ENCODE measurements at regions not wholly inside any gene's neighbourhood (a gene's known extent, or its start where the extent isn't known, plus 50 kb on each side); places are given as distances from the start of the nearest gene placed in this dataset.

DNA sequence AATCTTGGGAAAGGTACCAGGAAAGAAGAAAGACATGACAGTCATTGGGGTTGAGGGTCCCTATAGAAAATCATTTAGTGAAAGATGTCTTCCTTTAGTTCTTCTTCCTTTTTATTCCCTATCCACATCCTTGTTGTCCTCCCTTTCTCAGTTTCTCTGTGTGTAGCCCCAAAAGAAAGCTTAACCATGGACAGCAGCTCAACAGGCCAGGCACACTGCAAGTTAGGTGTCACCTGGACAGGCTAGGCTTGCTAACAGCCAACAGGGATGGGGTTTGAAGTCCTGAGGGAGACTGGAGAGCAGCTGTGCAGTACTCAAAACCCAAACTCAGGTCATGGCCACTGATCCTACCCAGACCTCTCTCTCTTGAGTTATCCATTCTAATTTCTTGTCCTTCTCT, 543.1 kb downstream of the TUSC7 start:
- no peak for DNase-seq (ENCODE audit: low read depth in 3 of 3)

DNA sequence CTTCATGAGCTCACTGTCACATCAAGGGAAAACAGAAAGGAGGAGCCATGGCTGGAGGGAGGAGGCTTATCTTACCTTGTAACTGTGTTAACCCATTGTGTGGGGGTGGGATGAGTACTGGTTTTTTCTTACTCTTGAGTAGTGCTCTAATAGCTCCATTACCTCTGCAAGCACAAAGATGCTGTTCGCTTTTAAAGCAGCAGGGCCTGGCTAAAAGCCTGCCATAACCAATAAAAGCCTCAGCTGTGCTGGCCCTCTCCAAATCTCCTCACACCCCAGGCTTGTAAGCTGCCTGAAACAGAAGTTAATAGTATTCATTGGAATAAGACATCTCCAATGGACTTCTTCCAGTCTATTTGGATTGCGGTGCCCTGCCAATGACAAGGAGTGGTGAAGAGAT, 544.1 kb downstream of the TUSC7 start:
- no peak for DNase-seq (ENCODE audit: low read depth in 3 of 3)

- no peak for DNase-seq (ENCODE audit: low read depth in 3 of 3)
Observed at GRCh38 chr3:117254985-117255384, 545.4 kb downstream of the TUSC7 start.

- no peak for DNase-seq (ENCODE audit: low read depth in 3 of 3)
Observed at GRCh38 chr3:117255736-117256135, 546.2 kb downstream of the TUSC7 start.

DNA sequence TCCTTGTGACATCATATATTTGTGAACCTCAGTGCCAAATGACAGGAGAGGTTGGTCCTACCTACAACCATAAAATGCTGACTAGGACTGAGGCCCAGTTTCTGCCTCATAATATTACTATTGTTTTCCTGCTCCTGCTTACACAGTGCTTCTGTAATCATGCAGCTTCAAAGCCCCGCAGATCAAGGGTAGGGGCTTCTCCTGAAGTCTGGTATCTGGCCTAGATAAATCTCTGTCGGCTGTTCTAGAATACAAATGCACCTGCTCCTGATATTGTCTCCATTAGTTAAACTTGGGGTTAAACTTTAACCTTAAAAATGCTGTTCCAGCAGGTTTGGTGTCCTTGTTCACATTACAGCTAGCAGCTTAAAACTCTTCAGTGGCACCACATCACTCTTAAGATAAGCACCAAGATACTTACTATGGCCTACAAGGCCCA, 552.4 kb downstream of the TUSC7 start:
- DNase-seq (ENCODE audit: low read depth in 3 of 3), result no peak

GRCh38 chr3:117263270-117263669, 553.7 kb downstream of the TUSC7 start:
- DNase-seq (ENCODE audit: low read depth in 3 of 3), result no peak

DNA sequence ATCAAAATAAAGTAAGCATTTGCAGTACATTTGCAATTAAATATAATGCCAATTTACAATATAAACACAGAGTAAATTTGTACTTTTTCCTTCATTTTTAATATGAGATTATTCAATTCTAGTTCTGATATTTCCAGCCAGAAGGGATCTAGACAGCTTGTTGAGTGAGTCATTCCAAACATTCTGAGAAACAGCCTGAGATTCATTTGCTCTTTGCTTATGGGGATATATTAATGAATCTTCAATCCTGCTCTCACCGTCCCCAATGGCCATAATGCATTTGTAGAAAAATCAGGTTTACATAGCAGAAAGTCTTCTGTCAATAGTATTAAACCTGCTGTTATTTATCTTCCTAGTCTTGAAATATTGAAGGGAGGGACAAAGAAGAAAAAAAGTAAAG, 554.2 kb downstream of the TUSC7 start:
- no peak for DNase-seq (ENCODE audit: low read depth in 3 of 3)

GRCh38 chr3:117264204-117264994, 554.8 kb downstream of the TUSC7 start:
- DNase-seq (ENCODE audit: low read depth in 3 of 3), result no peak

- no peak for DNase-seq (ENCODE audit: low read depth in 3 of 3)
Observed at GRCh38 chr3:117266806-117267205, 557.2 kb downstream of the TUSC7 start.

DNA sequence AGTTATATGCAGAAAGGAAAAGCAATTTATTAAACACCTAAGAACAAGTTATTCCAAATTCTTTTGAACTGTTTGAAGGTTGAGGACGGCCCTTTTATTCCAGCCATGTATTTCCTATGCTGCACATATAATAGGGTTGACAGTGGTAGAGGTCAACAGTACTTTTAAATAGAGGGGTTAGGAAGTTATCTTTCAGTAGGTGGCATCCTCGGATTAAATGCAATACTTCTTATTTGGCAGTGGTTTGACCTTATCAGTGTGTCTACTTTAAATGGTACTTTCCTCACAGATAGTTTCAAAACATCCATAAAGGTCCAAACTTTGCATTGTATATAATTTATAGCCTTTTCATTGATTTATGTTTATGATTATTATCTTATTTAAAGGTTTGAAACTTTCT, 558.7 kb downstream of the TUSC7 start:
- DNase-seq (ENCODE audit: low read depth in 3 of 3), result no peak

GRCh38 chr3:117272274-117272673, 562.7 kb downstream of the TUSC7 start:
- DNase-seq (ENCODE audit: low read depth in 3 of 3), result no peak

- no peak for DNase-seq (ENCODE audit: low read depth in 3 of 3)
Observed at GRCh38 chr3:117272876-117273523, 563.4 kb downstream of the TUSC7 start.

DNA sequence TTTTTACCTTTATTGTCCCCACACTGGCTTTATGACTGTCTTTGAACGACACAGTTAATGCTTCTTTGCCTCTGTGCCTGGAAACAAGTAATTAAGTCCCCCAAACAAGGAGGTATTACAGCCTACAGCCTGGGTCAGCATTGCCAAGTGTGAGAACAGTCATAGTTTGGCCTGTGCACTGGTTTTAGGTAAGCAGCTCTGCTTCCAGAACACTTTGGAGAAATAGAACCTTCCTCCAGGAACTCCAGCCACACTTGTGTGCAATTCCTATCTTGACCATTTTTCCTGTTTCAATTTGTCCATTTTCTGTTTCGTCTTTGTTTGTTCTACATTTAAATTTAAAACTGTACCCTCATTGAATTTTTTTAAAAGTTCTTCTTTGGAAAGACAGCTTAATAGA, 568.2 kb downstream of the TUSC7 start:
- DNase-seq (ENCODE audit: low read depth in 3 of 3), result no peak

- DNase-seq (ENCODE audit: low read depth in 3 of 3), result no peak
Observed at GRCh38 chr3:117278424-117279190, 569.0 kb downstream of the TUSC7 start.

- no peak for DNase-seq (ENCODE audit: low read depth in 3 of 3)
Observed at GRCh38 chr3:117281371-117281770, 571.8 kb downstream of the TUSC7 start.

DNA sequence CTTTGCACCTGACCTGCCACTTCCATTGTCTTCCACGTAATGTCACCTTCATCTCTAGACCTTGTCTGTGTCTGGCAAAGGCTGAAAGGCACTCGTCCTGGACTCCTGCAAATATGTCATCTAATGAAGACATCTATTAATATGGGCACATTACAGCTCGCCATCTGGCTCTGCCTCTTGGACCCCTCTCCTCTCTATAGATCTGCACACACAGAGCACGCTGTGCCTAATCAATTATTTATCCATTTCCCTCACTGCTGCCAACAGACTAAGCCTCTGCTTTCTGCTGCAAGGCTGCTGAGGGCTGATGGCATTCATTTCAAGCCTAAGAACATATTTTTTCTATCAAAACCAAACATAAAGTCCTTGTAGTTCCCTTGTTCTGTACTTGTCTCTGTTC, 573.0 kb downstream of the TUSC7 start:
- no peak for DNase-seq (ENCODE audit: low read depth in 3 of 3)

DNA sequence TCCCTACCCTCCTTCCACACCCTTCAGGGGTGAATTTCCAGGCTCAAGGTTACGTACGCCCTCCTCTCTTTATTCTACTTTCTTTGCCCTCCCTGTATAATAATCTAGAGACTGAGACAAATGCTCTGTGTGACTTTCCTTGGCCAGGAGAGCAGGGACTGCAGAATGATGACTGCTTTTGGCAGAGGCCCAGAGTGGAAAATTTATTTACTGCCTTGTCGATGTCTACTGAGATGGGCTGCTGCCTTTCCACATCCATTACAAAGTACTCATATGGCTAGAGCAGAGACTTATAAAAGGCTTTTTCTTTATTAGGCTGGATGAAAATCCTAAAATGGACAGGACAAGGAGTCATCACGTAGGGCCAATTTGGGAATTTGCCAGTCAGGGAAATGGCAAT, 576.2 kb downstream of the TUSC7 start:
- DNase-seq (ENCODE audit: low read depth in 3 of 3), result no peak

DNA sequence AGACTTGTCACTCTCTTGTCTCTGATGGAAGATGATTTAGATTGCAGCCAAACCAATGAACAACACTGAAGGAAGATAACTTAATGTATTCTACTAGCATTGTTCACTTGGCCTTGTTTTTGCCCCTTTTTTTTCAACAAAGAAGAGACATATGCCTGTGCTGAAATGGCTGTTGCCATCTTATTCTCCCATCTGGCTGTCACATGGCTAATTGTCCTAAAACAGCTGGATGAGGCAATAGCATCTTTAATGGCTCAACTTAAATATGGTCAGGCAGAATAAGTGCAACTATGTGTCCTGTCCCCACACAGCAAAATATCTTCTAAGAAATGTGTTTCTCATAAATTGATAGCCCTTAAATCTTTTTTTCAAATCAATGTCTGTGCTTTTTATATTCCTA, 576.9 kb downstream of the TUSC7 start:
- DNase-seq (ENCODE audit: low read depth in 3 of 3), result no peak

- no peak for DNase-seq (ENCODE audit: low read depth in 3 of 3)
Observed at GRCh38 chr3:117287602-117288001, 578.0 kb downstream of the TUSC7 start.

- DNase-seq (ENCODE audit: low read depth in 3 of 3), result no peak
Observed at GRCh38 chr3:117291476-117291875, 581.9 kb downstream of the TUSC7 start.

DNA sequence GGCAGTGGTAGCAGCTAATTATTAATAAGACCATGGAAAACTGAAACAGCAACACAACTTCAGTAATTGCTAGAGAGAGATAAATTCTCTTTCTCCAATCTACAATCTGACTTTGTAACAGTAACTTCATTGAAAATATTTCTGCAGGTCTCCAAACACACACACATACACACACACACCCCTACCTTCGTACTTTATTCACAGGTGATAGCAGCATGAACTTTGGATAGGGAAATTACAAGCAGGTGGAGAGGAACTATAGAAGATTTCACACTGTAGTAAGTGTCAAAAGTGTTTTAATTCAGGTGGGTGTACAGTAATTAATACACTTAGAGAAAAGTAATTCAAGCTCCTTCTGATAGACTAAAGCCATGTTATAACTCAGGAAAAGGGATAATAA, 587.5 kb downstream of the TUSC7 start:
- no peak for DNase-seq (ENCODE audit: low read depth in 3 of 3)

GRCh38 chr3:117297541-117297940, 588.0 kb downstream of the TUSC7 start:
- DNase-seq (ENCODE audit: low read depth in 3 of 3), result no peak

GRCh38 chr3:117298273-117298672, 588.7 kb downstream of the TUSC7 start:
- DNase-seq (ENCODE audit: low read depth in 3 of 3), result no peak
